ENCODE measurements at regions not wholly inside any gene's neighbourhood (a gene's known extent, or its start where the extent isn't known, plus 50 kb on each side); places are given as distances from the start of the nearest gene placed in this dataset.

- TF ChIP-seq CTCF (conservative IDR thresholded peaks at IDR 0.05; ENCODE audit: low read depth, low read length): no peak
- TF ChIP-seq EZH2 (IDR thresholded peaks at IDR 0.05; ENCODE audit: low read length, unreplicated experiment): no peak
Observed at GRCh38 chr10:3976171-3976570, 191.2 kb upstream of the KLF6 start.

Data from PC-3 (cell line).